AG10803 (cell line): ENCODE measurements at regions not wholly inside any gene's neighbourhood (a gene's known extent, or its start where the extent isn't known, plus 50 kb on each side); places are given as distances from the start of the nearest gene placed in this dataset.
"Not testable (repeated sequence)": the region's sequence is repeated elsewhere in the genome, so short reads cannot be mapped to it uniquely, and the experiment has no call there.

Source experiments
- DNase-seq: peaks from one replicate; pipeline ENCODE4 v3.0.0; 2010; ENCODE audit warnings: low read depth
- H3K4me3 ChIP-seq: 2 replicates; pipeline ENCODE4 v1.5.1; 2011; ENCODE audit warnings: mild to moderate bottlenecking, low read length, control low read depth
- TF ChIP-seq, protein P1 (sequence below): conservative IDR thresholded peaks from 2 replicates; pipeline ENCODE4 v1.5.1; 2011; ENCODE audit warnings: mild to moderate bottlenecking, low read length, control low read depth, inconsistent platforms

- TF ChIP-seq, protein P1, sequence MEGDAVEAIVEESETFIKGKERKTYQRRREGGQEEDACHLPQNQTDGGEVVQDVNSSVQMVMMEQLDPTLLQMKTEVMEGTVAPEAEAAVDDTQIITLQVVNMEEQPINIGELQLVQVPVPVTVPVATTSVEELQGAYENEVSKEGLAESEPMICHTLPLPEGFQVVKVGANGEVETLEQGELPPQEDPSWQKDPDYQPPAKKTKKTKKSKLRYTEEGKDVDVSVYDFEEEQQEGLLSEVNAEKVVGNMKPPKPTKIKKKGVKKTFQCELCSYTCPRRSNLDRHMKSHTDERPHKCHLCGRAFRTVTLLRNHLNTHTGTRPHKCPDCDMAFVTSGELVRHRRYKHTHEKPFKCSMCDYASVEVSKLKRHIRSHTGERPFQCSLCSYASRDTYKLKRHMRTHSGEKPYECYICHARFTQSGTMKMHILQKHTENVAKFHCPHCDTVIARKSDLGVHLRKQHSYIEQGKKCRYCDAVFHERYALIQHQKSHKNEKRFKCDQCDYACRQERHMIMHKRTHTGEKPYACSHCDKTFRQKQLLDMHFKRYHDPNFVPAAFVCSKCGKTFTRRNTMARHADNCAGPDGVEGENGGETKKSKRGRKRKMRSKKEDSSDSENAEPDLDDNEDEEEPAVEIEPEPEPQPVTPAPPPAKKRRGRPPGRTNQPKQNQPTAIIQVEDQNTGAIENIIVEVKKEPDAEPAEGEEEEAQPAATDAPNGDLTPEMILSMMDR = no peak
- no peak overlapping the region for H3K4me3 ChIP-seq
- no peak for DNase-seq
Observed at GRCh38 chr4:133574248-133574647, 425.2 kb downstream of the PCDH10 start.

DNA sequence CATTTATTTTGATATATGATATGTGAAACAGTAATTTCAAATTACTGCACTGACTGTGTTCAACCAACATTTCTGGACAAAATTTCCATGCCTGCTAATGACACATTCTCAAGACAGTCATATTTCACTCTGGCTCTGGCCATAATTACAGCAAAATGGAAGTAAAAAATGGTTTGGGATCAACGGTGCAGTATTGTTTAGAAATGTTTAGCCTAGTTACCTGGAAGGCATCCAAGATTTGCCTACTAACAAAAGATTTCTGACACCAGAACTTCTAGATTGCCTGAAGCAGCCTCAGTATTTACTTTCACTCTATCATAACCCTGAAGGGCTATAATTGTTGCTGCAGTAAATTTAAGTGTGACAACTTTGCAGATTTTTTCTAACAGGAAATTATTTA lies 416.3 kb downstream of the PCDH10 start:
- no peak overlapping the region for H3K4me3 ChIP-seq
- TF ChIP-seq, protein P1 = no peak
- no peak for DNase-seq

DNA sequence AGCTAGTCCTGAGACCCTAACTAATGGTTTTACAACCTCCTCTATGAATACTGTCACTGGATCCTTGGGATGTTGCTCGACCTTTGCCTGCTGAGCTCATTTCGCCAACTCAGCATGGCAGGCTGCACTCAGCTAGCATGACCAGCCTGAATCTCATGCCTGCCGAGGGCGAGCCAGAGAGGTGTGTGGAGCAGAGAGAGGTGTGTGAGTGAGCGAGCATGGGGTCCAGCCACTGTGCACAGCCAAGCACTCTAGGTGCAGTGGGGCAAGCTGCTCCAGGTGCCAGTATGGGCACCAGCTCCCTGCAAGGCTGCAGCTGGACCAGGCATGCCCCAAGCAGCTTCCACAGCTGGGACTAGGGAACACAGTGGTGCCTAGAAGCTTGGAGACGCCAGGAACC lies 410.9 kb downstream of the PCDH10 start:
- TF ChIP-seq, protein P1 = no peak
- no peak overlapping the region for H3K4me3 ChIP-seq
- DNase-seq = no peak

DNA sequence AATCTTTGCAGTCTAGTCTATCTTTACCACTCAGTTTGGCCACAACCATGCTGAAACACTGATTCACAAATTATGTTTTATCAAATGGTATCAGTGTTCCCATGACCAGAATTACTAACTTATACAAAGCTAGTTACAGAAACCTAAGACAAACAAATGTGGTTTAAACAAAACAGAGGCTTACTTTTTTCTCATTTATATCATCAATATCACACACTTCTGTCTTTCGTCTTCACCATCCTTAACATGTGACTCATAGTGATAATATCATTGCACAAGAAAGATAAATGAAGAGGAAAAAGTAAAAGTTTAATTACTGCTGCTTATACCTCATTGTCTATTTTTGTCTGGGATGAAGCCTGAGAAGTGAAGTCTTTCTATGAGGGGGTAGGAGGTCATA lies 406.6 kb downstream of the PCDH10 start:
- DNase-seq = no peak
- TF ChIP-seq, protein P1 = no peak
- H3K4me3 ChIP-seq = no peak overlapping the region

DNA sequence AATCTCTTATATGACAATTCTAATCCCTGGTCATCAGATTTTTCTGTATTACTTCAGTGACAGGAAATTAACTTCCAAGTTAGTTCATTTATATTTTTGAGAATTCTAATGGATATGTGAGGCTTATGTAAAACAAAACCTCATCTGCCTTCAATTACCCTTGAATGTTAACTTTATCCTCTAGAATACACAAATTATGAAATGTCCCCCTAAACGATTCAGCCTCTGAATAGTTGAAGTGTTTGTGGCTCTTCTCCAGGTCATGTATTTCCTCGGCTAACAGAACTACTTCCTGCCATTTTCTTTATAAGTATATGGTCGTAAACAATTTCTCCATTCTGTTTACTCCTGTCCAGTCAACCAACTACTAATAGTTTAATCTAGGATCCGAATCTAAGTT lies 401.3 kb downstream of the PCDH10 start:
- H3K4me3 ChIP-seq = no peak overlapping the region
- TF ChIP-seq, protein P1 = no peak
- DNase-seq = no peak

- H3K4me3 ChIP-seq = no peak overlapping the region
- TF ChIP-seq, protein P1 = no peak
- DNase-seq = no peak
Observed at GRCh38 chr4:133544097-133544496, 395.0 kb downstream of the PCDH10 start.

- TF ChIP-seq, protein P1 = no peak
- H3K4me3 ChIP-seq = no peak overlapping the region
- no peak for DNase-seq
Observed at GRCh38 chr4:133537780-133538281, 388.7 kb downstream of the PCDH10 start.

DNA sequence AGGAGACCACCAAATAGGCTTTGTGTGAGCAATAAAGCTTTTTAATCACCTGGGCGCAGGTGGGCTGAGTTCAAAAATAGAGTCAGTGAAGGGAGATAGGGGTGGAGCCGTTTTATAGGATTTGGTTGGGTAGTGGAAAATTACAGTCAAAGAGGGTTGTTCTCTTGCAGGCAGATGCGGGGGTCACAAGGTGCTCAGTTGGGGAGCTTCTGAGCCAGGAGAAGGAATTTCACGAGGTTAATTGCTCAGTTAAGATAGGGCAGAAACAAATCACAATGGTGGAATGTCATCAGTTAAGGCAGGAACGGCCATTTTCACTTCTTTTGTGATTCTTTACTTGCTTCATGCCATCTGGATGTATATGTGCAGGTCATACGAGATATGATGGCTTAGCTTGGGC lies 385.1 kb downstream of the PCDH10 start:
- DNase-seq, H3K4me3 ChIP-seq: not testable (repeated sequence)
